SK-N-SH treated with all-trans-retinoic acid at 6 μM for 48 hours (cell line): ENCODE measurements at regions not wholly inside any gene's neighbourhood (a gene's known extent, or its start where the extent isn't known, plus 50 kb on each side); places are given as distances from the start of the nearest gene placed in this dataset.

Experiments
- ATAC-seq: fragments of 200-7000 bp; cut with Tn5 transposase; 3 replicates; pipeline ENCODE4 v1.9.1; 2020; ENCODE audit warnings: mild to moderate bottlenecking, moderate library complexity
- ARNTL ChIP-seq: fragments of 450-650 bp; formaldehyde crosslinking; IDR thresholded peaks from 2 replicates; pipeline ENCODE4 v1.5.0; 2020; ENCODE audit warnings: low read depth, mild to moderate bottlenecking, moderate library complexity, borderline replicate concordance
- BACH2 ChIP-seq: fragments of 250-450 bp; sonication (Bioruptor Pico); IDR thresholded peaks from 2 replicates; pipeline ENCODE4 v1.9.0; 2021; ENCODE audit warnings: mild to moderate bottlenecking, borderline replicate concordance
- CSDC2 ChIP-seq: fragments of 250-450 bp; sonication (Bioruptor Pico); IDR thresholded peaks from 2 replicates; pipeline ENCODE4 v1.5.0; 2020; ENCODE audit warnings: mild to moderate bottlenecking, moderate library complexity
- CSRNP3 ChIP-seq: fragments of 250-450 bp; sonication (Bioruptor Pico); IDR thresholded peaks from 2 replicates; pipeline ENCODE4 v1.5.1; 2021; ENCODE audit warnings: mild to moderate bottlenecking, moderate library complexity
- ESRRG ChIP-seq: fragments of 250-450 bp; sonication (Bioruptor Pico); IDR thresholded peaks from 2 replicates; pipeline ENCODE4 v1.6.1; 2021; ENCODE audit warnings: mild to moderate bottlenecking
- GLIS3 ChIP-seq: fragments of 250-450 bp; sonication (Bioruptor Pico); IDR thresholded peaks from 2 replicates; pipeline ENCODE4 v1.5.0; 2020; ENCODE audit warnings: mild to moderate bottlenecking, moderate library complexity
- ISL1 ChIP-seq: fragments of 250-450 bp; sonication (Bioruptor Pico); IDR thresholded peaks from 2 replicates; pipeline ENCODE4 v2.1.2; 2022; ENCODE audit warnings: mild to moderate bottlenecking, moderate library complexity
- PPARA ChIP-seq: fragments of 250-450 bp; sonication (Bioruptor Pico); IDR thresholded peaks from 2 replicates; pipeline ENCODE4 v1.5.0; 2020; ENCODE audit warnings: mild to moderate bottlenecking, borderline replicate concordance
- RARB ChIP-seq: fragments of 250-450 bp; sonication (Bioruptor Pico); IDR thresholded peaks from 2 replicates; pipeline ENCODE4 v1.8.0; 2021; ENCODE audit warnings: mild to moderate bottlenecking, moderate library complexity
- TCF4 ChIP-seq: fragments of 250-450 bp; sonication (Bioruptor Pico); IDR thresholded peaks from 2 replicates; pipeline ENCODE4 v1.8.0; 2021; ENCODE audit warnings: mild to moderate bottlenecking, moderate library complexity, borderline replicate concordance
- TOX ChIP-seq: fragments of 250-450 bp; sonication (Bioruptor Pico); IDR thresholded peaks from 2 replicates; pipeline ENCODE4 v1.8.0; 2021; ENCODE audit warnings: mild to moderate bottlenecking, moderate library complexity, borderline replicate concordance
- TSHZ2 ChIP-seq: fragments of 250-450 bp; sonication (Bioruptor Pico); IDR thresholded peaks from 2 replicates; pipeline ENCODE4 v1.5.0; 2020; ENCODE audit warnings: mild to moderate bottlenecking, moderate library complexity
- ZC3H10 ChIP-seq: fragments of 250-450 bp; sonication (Bioruptor Pico); IDR thresholded peaks from 2 replicates; pipeline ENCODE4 v1.5.1; 2021; ENCODE audit warnings: mild to moderate bottlenecking, moderate library complexity
- ZFP3 ChIP-seq: fragments of 250-450 bp; sonication (Bioruptor Pico); IDR thresholded peaks from 2 replicates; pipeline ENCODE4 v1.5.0; 2020; ENCODE audit warnings: mild to moderate bottlenecking, moderate library complexity
- ZFP30 ChIP-seq: fragments of 450-650 bp; formaldehyde crosslinking; IDR thresholded peaks from 2 replicates; pipeline ENCODE4 v1.5.0; 2022; ENCODE audit warnings: mild to moderate bottlenecking, moderate library complexity
- ZNF565 ChIP-seq: fragments of 450-650 bp; formaldehyde crosslinking; conservative IDR thresholded peaks from 2 replicates; pipeline ENCODE4 v1.5.0; 2020; ENCODE audit warnings: low read depth, mild to moderate bottlenecking, moderate library complexity
- ZNF70 ChIP-seq: fragments of 450-650 bp; formaldehyde crosslinking; IDR thresholded peaks from 2 replicates; pipeline ENCODE4 v1.5.0; 2020; ENCODE audit warnings: mild to moderate bottlenecking, moderate library complexity
- ZNF8 ChIP-seq: fragments of 450-650 bp; formaldehyde crosslinking; IDR thresholded peaks from 2 replicates; pipeline ENCODE4 v1.5.0; 2020; ENCODE audit warnings: mild to moderate bottlenecking, moderate library complexity
- TF ChIP-seq, protein P1 (sequence below): fragments of 250-450 bp; sonication (Bioruptor Pico); IDR thresholded peaks from 2 replicates; pipeline ENCODE4 v1.5.1; 2020; ENCODE audit warnings: low read depth, mild to moderate bottlenecking, moderate library complexity
- TF ChIP-seq, protein P2 (sequence below): fragments of 250-450 bp; sonication (Bioruptor Pico); IDR thresholded peaks from 2 replicates; pipeline ENCODE4 v1.8.0; 2021; ENCODE audit warnings: low read depth, mild to moderate bottlenecking, moderate library complexity, borderline replicate concordance
- TF ChIP-seq, protein P3 (sequence below): fragments of 250-450 bp; sonication (Bioruptor Pico); IDR thresholded peaks from 2 replicates; pipeline ENCODE4 v1.8.0; 2020; ENCODE audit warnings: mild to moderate bottlenecking, moderate library complexity, borderline replicate concordance

DNA sequence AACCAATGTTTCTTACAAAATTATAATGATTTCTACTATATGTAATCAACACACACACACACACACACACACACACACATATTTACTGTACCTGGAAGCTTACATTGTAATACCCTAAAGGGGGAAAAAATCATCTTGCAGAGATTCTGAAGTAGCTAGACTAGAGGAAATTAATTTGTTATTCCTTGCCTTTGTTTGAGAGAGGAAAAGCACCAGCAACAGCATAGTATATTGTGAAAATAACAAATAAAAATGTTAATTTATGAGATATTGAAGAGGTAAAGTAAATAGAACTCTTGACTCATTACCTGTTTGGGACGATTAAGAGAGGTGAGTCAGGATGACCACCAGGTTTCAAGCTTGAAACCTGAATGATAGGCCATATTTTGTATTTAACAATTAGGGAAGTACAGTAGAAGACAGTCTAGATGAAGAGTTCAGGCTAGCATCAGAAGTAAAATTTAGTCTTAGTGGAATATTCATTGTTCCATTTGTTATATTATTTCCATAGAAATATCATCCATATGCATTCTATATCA, 873.4 kb upstream of the PCDH10 start:
- no peak for TF ChIP-seq PPARA (CRISPR knock-in tag)
- no peak for TF ChIP-seq CSRNP3 (CRISPR knock-in tag)
- TF ChIP-seq BACH2 (CRISPR knock-in tag): no peak
- no peak for TF ChIP-seq ZFP30 (CRISPR knock-in tag)
- TF ChIP-seq ZFP3 (CRISPR knock-in tag): no peak
- no peak for TF ChIP-seq ZNF565 (CRISPR knock-in tag)
- TF ChIP-seq ZNF8 (CRISPR knock-in tag): no peak
- TF ChIP-seq, protein P1, sequence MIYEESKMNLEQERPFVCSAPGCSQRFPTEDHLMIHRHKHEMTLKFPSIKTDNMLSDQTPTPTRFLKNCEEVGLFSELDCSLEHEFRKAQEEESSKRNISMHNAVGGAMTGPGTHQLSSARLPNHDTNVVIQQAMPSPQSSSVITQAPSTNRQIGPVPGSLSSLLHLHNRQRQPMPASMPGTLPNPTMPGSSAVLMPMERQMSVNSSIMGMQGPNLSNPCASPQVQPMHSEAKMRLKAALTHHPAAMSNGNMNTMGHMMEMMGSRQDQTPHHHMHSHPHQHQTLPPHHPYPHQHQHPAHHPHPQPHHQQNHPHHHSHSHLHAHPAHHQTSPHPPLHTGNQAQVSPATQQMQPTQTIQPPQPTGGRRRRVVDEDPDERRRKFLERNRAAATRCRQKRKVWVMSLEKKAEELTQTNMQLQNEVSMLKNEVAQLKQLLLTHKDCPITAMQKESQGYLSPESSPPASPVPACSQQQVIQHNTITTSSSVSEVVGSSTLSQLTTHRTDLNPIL (CRISPR knock-in tag): no peak
- no peak for TF ChIP-seq CSDC2
- TF ChIP-seq TCF4: no peak
- TF ChIP-seq, all 23 proteins: peak for 0
- no peak for ATAC-seq

DNA sequence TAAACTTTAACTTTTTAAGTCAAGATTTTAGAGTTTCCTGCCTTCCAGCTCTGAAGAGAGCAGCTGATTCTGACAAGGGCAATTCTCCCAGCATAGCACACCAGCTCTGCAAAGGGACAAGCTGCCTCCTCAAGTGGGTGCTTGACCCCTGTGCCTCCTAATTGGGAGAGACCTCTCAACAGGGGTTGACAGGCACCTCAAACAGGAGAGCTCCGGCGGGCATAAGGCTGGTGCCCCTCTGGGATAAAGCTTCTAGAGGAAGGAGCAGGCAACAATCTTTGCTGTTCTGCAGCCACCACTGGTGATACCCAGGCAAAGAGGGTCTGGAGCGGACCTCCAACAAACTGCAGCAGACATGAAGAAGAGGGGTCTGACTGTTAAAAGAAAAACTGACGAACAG, 872.9 kb upstream of the PCDH10 start:
- no peak for ATAC-seq
- TF ChIP-seq TOX: no peak
- no peak for TF ChIP-seq RARB
- no peak for TF ChIP-seq ZFP3 (CRISPR knock-in tag)
- TF ChIP-seq TCF4: no peak
- no peak for TF ChIP-seq PPARA (CRISPR knock-in tag)
- TF ChIP-seq, protein P2, sequence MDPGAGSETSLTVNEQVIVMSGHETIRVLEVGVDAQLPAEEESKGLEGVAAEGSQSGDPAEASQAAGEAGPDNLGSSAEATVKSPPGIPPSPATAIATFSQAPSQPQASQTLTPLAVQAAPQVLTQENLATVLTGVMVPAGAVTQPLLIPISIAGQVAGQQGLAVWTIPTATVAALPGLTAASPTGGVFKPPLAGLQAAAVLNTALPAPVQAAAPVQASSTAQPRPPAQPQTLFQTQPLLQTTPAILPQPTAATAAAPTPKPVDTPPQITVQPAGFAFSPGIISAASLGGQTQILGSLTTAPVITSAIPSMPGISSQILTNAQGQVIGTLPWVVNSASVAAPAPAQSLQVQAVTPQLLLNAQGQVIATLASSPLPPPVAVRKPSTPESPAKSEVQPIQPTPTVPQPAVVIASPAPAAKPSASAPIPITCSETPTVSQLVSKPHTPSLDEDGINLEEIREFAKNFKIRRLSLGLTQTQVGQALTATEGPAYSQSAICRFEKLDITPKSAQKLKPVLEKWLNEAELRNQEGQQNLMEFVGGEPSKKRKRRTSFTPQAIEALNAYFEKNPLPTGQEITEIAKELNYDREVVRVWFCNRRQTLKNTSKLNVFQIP: no peak

- no peak for ATAC-seq
- TF ChIP-seq ARNTL (CRISPR knock-in tag) (no peak), GLIS3 (no peak), ZC3H10 (CRISPR knock-in tag) (no peak), ESRRG (no peak), TSHZ2 (CRISPR knock-in tag) (no peak), ZNF70 (CRISPR knock-in tag) (no peak), ZNF565 (CRISPR knock-in tag) (no peak), CSRNP3 (CRISPR knock-in tag) (no peak), ZNF8 (CRISPR knock-in tag) (no peak), RARB (no peak), ISL1 (CRISPR knock-in tag) (no peak)
- TF ChIP-seq, protein P3, sequence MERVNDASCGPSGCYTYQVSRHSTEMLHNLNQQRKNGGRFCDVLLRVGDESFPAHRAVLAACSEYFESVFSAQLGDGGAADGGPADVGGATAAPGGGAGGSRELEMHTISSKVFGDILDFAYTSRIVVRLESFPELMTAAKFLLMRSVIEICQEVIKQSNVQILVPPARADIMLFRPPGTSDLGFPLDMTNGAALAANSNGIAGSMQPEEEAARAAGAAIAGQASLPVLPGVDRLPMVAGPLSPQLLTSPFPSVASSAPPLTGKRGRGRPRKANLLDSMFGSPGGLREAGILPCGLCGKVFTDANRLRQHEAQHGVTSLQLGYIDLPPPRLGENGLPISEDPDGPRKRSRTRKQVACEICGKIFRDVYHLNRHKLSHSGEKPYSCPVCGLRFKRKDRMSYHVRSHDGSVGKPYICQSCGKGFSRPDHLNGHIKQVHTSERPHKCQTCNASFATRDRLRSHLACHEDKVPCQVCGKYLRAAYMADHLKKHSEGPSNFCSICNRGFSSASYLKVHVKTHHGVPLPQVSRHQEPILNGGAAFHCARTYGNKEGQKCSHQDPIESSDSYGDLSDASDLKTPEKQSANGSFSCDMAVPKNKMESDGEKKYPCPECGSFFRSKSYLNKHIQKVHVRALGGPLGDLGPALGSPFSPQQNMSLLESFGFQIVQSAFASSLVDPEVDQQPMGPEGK (CRISPR knock-in tag): no peak
- TF ChIP-seq, protein P1 (CRISPR knock-in tag): no peak
Observed at GRCh38 chr4:132276989-132277388, 872.1 kb upstream of the PCDH10 start.
